ENCODE measurements at regions not wholly inside any gene's neighbourhood (a gene's known extent, or its start where the extent isn't known, plus 50 kb on each side); places are given as distances from the start of the nearest gene placed in this dataset.
"Not testable (repeated sequence)": the region's sequence is repeated elsewhere in the genome, so short reads cannot be mapped to it uniquely, and the experiment has no call there.

DNA sequence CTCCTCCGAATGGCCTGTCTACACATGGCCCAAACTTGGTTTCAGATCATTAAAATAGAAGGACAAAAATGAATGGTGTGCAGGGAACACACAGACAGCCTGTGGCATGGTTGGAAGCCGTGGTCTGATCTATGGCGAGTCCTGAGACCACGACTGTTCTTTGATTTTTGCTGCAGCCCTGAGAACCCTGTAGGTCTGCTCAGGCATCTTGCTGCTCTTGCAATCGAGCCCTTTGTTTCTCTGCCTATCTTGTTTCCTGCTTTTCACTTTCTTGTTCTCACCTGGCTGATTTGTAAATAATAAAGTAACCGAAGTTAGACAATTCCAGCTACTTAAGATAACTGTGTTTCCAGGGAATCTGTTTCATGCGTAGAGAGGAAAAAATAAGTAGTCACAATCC, 54.1 kb upstream of the NBPF9 start:
- not testable (repeated sequence) for DNase-seq

DNA sequence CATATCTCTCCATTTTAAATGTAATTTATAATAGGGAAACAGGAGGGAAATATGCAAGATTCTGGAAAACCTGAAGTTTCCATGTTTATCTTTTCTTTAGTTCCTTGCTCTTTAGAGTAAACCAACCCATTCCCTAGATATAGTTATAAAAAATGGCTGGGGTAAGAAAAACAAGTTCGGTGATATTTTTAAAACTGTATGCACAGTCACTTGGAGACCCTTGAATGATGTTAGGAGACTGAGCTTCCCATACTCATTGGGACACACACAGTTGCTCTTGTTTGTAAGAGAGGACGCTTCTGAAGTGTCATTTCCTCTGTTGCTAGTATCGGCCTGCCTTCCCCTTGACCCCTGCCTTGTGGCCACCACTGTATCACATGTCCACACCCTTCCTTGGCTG, 55.0 kb upstream of the NBPF9 start:
- not testable (repeated sequence) for DNase-seq

DNA sequence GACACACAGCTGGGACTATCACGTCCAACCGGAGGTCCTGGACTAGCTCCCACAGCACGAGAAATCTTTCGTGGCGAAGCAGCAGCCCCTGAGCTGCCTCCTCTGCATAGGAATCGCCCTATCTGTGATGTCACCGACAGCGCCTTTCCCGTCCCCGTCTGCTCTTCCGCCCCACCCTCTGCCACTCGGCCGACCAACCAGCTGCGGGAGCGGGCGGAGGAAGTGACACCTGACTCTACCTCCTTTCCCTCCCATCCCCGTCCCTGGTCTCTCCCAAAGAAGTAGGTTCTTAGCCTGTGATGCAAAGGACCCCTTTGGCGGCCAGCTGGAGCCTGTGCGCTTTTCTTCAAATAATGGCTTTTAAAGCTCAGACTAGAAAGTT, 59.7 kb upstream of the NBPF9 start:
- not testable (repeated sequence) for DNase-seq

DNA sequence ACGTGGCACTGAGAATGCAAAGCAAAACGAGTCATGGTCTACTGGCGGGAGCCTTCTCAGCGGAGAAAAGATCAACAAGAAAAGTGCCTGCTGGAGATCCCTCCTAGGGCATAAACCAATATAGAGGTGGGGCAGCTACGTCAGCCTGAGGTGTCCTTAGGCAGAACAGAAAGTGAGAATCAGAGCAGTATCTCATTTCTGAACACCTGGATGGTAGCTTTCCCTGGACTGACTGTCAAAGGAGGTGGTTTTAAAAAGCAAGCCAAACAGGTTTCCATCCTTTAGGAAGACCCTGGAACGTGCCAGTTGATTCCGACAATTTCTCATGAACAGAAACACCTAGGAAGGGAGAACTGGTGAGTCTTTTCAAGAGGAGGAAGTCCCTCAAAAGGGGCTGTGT, 71.4 kb upstream of the NBPF9 start:
- not testable (repeated sequence) for DNase-seq

DNA sequence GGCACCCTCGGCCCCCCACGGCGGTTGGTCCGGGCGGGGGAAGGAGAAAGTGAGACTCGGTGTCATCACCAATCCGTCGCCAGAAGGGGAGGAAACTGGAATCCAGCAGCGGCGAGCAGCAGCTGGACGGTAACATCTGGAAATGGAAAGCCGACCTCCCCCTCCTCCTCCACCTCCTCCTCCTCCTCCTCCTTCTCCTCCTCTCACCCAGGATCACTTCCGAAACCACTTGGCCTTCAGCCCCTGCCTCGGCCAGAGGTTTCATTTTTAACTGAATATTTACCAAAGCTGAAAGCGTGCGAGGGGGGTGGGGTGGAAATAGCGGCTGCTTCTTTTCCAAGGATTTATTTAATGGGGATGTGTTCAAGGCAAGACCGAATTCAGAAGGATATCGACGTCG, 72.5 kb upstream of the NBPF9 start:
- DNase-seq = not testable (repeated sequence)

DNA sequence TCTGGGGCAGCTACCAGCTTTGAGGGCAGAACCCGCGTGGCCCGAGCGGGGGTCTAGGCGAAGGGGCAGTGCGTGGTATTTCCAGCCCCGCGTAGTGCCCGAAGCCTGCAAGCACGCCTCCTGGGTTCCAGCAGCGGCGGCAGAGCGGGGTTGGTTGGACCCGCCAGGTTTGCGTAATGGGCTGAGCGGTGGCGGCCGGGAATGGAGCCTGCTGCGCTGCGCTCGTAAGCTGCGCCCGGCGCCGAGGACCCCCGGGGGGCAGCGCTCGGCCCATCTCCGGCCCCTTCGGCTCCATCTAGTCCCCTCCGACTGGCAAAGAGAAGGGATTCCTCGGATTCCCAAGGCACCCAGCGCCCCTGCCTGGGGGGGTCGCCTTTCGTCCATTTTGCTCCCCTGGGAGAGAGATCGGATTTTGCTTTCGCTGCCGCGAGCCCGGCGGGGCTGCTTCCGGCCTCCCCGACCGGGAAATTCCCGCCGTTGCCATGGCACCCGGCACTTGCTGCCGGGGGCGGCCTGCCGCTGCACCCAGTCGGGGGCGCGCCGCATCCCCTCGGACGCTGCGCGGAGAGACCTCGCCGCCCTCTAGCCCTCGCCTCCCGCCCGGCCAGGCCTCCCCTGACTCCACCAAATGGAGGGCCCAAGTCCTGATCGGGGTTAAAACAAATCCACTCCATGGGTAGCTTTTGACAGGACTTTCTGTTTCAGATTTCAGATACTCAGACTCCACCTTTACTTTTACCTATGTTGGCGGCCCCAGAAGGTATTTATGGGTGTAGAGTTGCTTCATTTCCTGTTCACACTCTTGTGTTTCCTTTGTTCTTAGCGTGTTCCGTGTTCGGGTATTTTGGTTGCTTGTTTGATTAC, 73.3 kb upstream of the NBPF9 start:
- DNase-seq = peak; percentile 10

DNA sequence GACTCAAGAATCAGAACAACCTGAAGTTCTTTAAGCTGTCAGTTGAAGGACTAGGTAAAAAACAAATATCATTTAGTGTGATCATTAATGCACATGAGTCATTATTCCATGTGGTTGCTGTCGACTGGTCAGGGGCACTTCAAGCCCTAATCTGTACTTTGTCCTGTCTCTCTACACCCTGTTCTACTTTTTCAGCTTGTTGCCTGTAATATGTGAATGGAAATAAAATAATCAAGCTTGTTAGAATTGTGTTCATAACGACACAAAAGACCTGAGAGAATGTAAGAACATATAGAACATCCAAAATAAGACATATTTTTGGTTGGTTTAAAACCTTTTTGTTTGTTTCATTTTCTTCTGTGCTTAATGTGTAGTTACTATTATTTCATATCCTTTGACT, 87.4 kb upstream of the NBPF9 start:
- DNase-seq = not testable (repeated sequence)

DNA sequence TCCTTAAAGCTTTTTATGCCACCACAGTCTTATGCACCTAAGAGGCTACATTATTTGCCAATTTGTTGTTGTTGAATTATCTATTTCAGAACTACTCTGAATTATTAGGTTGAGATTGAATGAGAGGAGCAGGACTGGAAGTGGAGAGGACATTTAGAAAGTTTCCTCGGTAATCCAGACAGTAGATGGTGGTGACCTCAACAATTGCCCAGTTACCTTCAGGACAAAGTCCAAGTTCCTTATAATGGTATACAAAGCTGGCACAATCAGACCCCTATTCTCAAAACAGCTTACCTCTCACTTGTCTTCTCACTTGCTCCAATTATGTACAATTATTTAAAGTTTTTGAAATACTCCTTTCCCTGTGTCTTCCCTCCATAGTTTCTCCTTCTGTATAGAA, 93.3 kb upstream of the NBPF9 start:
- DNase-seq = not testable (repeated sequence)

DNA sequence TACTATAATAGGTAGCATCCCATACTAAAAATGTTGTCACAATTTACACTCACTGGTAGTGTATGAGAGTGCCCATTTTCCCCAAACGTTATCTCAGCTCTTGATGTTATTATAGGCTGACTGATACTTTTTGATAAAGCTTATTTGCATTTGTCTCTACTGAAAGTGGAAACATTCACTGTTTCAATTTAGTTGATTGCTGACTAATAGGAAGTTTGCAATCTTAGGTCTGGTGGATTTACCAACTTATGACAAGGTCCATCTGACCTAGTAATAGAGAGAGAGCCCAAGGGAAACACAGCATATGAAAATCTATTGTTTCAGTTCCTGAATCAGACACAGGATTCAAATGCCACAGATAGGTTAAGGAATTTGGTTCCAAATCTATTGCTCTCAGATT, 97.2 kb upstream of the NBPF9 start:
- not testable (repeated sequence) for DNase-seq

DNA sequence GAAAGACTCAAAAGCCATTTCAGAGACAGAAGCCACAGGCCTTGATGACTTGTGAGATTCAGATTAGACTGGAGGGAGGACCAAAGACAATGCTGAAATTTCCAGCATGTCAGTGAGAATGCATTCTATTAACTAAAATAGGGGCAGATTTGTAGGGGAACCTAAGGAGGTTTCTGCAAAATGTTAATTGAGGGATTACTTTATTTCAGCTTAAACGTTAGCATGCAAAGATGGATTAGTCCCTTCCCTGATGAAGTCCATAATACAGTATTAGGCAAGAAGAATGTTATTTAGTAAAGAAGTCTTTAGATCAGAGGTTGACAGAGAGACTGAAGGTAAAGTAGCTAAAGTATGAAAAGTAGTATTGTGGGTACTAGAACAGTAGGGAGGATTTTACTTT, 98.9 kb upstream of the NBPF9 start:
- DNase-seq = not testable (repeated sequence)

DNA sequence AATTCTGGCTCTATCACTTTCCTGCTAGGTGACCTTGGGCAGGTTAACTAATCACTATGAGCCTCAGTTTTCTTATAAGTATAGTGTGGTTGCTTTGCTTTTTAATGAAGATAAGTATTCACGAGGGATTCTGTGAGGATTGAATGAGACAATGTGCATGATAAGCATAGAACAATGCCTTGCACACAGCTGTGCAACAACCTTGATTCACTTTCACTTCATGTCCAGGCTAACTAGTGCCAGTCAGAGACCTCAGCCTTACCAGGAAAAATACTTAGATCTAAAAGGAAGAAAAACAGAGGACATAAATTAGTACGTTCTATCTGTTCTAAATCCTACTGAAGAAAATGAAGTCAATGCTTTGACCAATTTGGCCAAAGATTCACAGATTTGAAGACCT, 101.0 kb upstream of the NBPF9 start:
- not testable (repeated sequence) for DNase-seq

DNA sequence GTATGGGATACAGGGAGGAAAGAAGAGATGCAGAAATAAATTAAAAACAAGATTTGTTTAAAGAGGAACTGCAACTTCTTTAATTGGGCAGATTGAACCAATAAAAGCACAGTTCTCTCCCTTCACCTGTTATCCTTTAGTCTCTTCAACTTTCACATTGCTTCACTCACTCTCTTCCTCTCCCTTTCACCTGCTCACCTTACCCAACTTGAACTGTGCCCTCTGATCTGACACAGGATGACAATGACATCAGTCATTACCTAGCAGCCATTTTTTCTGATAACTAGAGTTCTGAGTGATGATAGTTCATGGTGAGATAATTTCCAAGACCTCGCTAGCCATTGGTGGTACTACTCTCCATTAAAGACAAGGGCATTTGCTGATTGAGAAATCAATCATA, 105.5 kb upstream of the NBPF9 start:
- not testable (repeated sequence) for DNase-seq

DNA sequence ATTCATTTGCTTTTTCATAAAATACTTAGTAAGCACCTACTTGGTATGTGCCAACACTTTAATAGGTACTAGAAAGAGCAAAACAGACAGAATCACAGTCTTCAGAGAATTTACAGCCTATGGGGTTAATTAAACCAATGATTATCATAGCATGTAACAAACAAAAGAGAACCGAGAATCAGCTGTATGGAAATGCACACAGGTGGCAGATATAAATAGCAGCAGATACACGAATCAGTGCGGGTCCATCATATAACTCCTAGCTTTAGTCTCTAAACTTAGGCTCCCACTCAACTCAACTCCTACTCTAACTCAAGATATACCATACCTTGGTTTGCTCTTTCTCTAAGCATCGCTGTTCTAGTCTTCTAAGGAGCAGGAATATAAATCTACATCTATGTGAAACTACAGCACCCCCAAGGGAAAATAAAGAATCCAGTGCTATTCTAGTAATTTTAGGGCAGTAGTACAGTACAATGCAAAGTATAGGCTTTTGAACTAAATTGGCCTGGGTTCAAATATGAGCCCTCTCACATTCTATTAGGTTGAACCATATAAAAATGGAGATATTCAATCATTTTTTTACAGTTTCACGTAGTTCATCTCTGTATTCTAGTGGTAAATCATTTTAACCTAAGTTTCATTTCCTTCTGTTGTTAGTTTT, 108.5 kb upstream of the NBPF9 start:
- not testable (repeated sequence) for DNase-seq

DNA sequence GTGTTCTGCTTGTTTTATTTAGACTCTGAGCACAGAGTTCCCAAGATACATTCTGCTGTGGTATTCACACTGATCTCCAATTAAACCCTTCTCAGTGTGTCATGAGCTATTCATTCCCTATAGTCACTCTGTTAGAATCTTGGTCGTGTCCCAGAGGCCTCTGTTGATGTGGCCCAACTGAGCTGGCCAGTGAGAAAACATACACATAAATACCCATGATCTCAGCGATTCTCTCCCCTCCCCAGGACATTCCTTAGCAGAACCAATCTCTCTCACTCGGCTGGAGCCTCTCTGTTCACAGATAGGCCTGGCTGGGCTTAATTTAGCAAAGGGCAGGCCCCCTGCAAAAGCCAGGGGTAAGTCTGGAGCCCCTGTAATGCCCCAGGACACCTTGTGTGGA, 109.6 kb upstream of the NBPF9 start:
- not testable (repeated sequence) for DNase-seq

DNA sequence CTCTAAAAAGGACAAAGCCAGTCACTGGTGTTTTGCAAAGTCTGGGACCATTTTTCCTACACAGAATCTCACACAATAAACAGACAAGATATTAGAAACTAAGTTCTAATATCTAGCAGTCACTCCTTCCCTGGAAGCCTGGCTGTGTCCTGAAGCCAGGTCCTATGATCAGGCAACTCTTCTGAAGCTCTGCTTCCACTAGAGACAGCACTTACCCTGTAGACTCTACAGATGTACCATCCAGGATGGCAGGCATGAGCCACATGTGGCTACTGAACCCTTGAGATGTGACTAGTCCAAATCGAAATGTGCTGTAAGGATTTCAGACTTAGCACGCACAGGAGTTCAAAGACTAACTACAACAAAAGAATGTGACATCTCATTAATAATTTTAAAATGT, 110.3 kb upstream of the NBPF9 start:
- DNase-seq = not testable (repeated sequence)

DNA sequence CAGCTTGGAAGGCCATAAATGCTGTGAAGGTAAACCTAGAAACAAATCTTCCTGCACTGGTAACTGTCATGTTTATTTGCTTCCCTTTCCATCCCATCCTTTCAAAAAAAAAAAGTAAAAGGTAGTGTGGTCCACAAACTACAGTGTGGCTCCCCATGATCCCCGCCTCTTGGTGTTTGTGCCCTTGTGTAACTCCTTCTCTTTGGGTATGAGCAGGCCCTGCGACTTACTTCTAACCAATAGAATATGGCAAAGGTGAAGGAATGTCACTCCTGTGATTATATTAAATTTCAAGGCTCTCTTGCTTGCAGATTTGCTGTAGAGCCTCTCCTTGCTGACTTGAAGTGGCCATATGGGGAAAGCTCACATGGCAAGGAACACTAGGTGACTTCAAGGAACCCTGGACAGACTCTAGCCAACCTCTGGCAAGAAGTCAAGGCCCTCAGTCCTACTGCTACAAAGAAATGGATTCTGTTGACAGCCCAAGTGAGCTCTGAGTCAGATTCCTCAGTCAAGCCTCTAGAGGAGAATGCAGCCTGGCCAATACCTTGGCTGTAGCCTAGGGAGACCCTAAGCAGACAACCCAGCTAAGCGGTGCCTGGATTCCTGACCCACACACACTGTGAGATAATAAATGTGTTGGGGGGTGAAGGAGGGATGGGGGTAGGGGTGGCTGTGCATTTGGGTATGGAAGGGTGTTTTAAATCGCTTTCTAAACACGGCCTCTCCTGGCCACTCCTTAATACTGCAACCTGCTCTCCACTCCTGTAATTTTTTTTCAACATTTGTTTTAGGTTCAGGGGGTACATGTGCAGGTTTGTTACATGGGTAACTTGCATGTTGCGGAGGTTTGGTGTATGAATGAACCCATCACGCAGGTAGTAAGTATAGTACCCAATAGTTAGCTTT, 115.0 kb upstream of the NBPF9 start:
- not testable (repeated sequence) for DNase-seq

DNA sequence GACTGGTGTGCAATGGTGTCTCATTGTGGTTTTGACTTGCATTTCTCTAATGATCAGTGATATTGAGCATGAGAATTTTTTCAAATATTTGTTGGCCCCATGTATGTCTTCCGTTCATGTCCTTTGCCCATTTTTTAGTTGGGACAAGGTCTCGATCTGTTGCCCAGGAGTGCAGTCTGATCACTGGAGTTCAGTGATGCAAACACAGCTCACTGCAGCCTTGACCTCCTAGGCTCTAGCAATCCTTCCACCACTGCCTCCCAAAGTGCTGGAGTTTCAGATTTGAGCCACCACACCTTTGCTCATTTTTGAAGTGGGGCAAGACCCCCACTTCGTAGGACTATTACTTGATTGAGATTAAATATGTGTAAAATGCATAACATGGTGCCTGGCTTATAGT, 116.2 kb upstream of the NBPF9 start:
- DNase-seq = not testable (repeated sequence)

DNA sequence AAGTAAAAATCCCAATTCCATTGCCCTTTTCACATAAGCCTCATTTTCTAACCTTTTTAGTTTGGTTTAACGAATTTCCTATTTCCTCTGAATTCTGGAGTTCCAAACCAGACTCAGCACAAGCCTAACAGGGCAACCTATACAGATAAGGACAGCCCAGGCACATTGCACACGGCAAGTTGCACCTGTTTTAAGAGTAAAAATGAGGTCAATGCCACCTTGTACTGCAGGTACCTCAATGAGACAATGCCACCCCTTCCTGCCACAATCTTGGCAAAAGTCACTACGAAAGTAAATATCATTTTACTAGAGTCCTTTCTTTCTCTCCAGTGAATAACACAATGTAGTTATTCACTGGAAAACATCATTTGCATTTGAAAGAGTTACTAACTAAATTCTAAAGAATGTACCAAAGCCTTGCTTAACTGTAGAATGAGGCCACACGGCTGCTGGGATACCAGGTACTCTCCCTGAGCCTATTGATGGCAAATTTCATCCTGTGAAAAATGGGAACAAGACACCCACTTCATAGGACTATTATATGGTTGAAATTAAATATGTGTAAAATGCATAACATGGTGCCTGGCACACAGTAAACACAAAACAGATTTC, 117.2 kb upstream of the NBPF9 start:
- DNase-seq = not testable (repeated sequence)

DNA sequence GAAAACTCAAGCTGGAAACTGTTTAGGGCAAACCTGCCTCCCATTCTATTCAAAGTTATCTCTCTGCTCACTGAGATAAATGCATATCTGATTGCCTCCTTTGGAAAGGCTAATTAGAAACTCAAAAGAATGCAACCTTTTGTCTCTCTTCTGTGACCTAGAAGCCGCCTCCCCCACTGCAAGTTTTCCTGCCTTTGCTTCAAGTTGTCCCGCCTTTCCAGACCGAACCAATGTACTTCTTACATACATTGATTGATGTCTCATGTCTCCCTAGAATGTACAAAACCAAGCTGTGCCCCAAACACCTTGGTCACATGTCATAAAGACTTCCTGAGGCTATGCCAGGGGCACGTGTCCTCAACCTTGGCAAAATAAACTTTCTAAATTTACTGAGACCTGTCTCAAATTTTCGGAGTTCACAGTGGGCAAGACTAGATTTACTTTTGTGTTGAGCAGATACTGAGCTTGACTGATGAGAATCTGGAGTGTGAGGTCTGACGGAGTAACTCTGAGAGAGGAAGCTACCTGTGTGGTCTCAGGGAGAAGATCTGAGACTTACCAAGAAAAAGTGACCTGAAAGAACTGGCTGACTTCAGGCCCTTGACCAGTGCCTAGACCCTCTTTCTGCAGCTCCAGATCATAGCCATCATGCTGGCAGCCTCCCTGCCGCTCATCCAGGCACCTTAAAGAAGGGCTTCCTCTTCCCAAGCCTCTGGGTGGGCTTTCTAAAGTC, 124.7 kb upstream of the NBPF9 start:
- DNase-seq = not testable (repeated sequence)

DNA sequence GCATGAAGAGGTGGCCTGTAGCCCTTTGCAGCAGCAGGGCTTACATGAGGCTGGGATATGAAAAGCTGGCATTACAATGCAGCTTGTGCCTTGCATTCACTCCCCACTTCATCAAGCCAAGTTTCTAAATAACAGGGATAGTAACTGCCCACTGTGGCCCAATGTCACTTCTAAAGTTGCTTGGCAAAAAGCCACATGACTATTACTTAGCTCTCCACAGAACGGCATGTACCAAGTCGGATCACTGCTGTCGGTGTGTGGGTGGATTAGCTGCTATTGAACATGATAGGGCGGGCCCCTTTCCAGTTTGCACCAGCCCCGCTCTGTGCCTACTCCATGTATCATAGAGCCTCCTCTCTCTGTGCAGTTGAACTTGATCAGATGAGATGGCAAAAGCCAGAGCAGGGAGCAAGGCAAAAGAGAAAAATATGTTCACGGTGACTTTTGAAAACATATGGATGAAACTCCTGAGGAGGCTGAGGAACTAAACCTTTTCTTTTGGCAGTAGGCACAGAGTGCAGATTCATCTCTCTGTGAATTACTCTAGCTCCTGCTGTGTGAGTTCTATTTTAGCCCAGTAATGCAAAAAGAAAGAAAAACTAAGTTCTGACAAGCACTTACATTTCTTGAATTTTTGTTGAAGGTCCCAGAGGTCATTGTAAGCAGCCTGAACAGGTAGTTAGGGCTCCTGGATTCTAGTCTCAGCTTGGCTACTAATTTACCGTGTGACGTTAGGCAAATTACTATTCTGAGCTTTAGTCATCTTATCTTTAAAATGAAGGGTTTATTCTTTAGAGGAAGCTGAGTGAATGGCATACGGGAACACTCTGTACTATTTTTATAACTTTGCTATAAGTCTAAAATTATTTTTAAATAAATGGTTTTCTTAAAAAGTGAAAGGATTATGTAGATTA, 125.6 kb upstream of the NBPF9 start:
- not testable (repeated sequence) for DNase-seq
